Activated B cell treated with CpG ODN at 0.5 μM for 24 hours (primary cell): ENCODE measurements at regions not wholly inside any gene's neighbourhood (a gene's known extent, or its start where the extent isn't known, plus 50 kb on each side); places are given as distances from the start of the nearest gene placed in this dataset.

Experiments used
- ATAC-seq: fragments of 200-7000 bp; cut with Tn5 transposase; one replicate; pipeline ENCODE4 v1.10.0; 2021; ENCODE audit warnings: low read depth, mild to moderate bottlenecking, moderate library complexity
- CTCF ChIA-PET: fragments of 350-600 bp; sonication (Branson Sonifier 250); formaldehyde crosslinking; loops from one replicate; lab custom pipeline; 2021; ENCODE audit warnings: antibody characterized with exemption; lab: Charles Lee
- POLR2A ChIA-PET: fragments of 350-600 bp; sonication (Branson Sonifier 250); formaldehyde crosslinking; loops from one replicate; lab custom pipeline; 2021; ENCODE audit warnings: antibody characterized with exemption; lab: Charles Lee
- DNase-seq: peaks from one replicate; pipeline ENCODE4 v3.0.0; 2022
- H3K27ac Mint-ChIP-seq: one replicate; pipeline ENCODE4 v1.8.0; 2020; ENCODE audit warnings: mixed read lengths
- H3K27me3 Mint-ChIP-seq: one replicate; pipeline ENCODE4 v1.8.0; 2021; ENCODE audit warnings: mixed read lengths
- H3K36me3 Mint-ChIP-seq: one replicate; pipeline ENCODE4 v1.8.0; 2021; ENCODE audit warnings: low read depth, mixed read lengths
- H3K4me1 Mint-ChIP-seq: one replicate; pipeline ENCODE4 v1.8.0; 2021; ENCODE audit warnings: mixed read lengths
- H3K4me3 Mint-ChIP-seq: one replicate; pipeline ENCODE4 v1.8.0; 2020; ENCODE audit warnings: mild to moderate bottlenecking, mixed read lengths
- H3K9me3 Mint-ChIP-seq: one replicate; pipeline ENCODE4 v1.8.0; 2020; ENCODE audit warnings: mixed read lengths
- intact Hi-C: fragments of 100-400 bp; cut with micrococcal nuclease; formaldehyde crosslinking; loops from one replicate; pipeline ENCODE4 v1.15.1; 2024
- TF ChIP-seq, protein P1 (sequence below): fragments of 200-600 bp; IDR thresholded peaks from one replicate; pipeline ENCODE4 v1.8.0; 2022; ENCODE audit warnings: antibody characterized with exemption, mild to moderate bottlenecking

- TF ChIP-seq, protein P1, sequence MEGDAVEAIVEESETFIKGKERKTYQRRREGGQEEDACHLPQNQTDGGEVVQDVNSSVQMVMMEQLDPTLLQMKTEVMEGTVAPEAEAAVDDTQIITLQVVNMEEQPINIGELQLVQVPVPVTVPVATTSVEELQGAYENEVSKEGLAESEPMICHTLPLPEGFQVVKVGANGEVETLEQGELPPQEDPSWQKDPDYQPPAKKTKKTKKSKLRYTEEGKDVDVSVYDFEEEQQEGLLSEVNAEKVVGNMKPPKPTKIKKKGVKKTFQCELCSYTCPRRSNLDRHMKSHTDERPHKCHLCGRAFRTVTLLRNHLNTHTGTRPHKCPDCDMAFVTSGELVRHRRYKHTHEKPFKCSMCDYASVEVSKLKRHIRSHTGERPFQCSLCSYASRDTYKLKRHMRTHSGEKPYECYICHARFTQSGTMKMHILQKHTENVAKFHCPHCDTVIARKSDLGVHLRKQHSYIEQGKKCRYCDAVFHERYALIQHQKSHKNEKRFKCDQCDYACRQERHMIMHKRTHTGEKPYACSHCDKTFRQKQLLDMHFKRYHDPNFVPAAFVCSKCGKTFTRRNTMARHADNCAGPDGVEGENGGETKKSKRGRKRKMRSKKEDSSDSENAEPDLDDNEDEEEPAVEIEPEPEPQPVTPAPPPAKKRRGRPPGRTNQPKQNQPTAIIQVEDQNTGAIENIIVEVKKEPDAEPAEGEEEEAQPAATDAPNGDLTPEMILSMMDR: no peak
- no peaks in the 10 kb centered on the region for H3K36me3 Mint-ChIP-seq
- ATAC-seq: no peak
These were observed 254.3 kb downstream of the RBM43 start for GRCh38 chr2:151007365-151007764.

GRCh38 chr2:151002959-151003600, 258.6 kb downstream of the RBM43 start:
- Mint-ChIP-seq H3K27ac (no peak overlapping the region), H3K4me1 (no peaks in the 10 kb centered on the region), H3K36me3 (no peaks in the 10 kb centered on the region), H3K27me3 (no peaks in the 10 kb centered on the region), H3K4me3 (no peak overlapping the region), H3K9me3 (no peaks in the 10 kb centered on the region)
- no peak for DNase-seq
- ChIA-PET CTCF (no interaction called here), POLR2A (no interaction called here)
- intact Hi-C loops: no loop called here
- no peak for ATAC-seq
- TF ChIP-seq, protein P1: no peak

More at GRCh38 chr2:151007365-151007764, 254.3 kb downstream of the RBM43 start:
- Mint-ChIP-seq H3K4me3 (no peak overlapping the region), H3K9me3 (no peaks in the 10 kb centered on the region), H3K27me3 (peaks cover 3% of the 10 kb centered on the region), H3K27ac (no peak overlapping the region), H3K4me1 (no peaks in the 10 kb centered on the region)
- CTCF ChIA-PET: no interaction called here
- POLR2A ChIA-PET: no interaction called here
- intact Hi-C loops: no loop called here
- DNase-seq: no peak

DNA sequence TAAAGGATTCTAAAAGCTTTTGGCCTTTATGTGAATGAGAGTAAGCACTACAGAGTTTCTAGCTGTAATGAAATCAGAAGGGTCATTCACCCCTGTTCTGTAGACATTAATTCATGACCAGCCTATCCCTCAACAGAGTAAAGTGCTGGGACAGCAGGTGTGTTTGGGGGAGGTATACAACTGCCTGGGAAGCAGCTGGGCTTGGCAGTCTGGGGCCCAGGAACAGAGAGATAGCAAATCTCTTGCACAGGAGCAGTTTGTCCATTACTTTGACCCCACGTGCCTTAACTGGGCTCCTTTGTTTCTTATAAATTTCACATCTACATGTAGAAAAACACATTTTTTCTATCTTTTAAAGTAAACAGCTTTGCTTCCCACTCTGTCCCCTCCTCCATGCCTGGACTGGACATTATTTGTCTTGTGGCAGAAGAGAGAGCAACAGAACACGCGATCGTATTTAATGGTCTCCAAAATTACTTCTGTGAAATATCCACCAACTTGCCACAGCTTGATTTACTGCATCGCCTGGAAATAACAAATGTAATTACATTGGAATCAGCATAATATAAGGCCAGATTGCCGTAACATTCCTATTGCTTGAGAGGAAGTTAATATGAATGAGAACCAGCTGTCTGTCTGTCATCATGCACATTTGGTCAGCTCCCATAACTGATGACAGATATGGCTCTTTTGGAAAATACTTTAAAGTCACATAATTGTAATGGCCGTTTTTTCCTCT, 263.8 kb downstream of the RBM43 start:
- Mint-ChIP-seq H3K4me3 (no peak overlapping the region), H3K27ac (no peak overlapping the region), H3K9me3 (no peaks in the 10 kb centered on the region), H3K36me3 (no peaks in the 10 kb centered on the region), H3K27me3 (no peaks in the 10 kb centered on the region), H3K4me1 (no peaks in the 10 kb centered on the region)
- intact Hi-C loops: no loop called here
- TF ChIP-seq, protein P1: no peak
- ChIA-PET POLR2A (no interaction called here), CTCF (no interaction called here)
- no peak for ATAC-seq
- DNase-seq: no peak

- H3K36me3 Mint-ChIP-seq: no peaks in the 10 kb centered on the region
- ChIA-PET CTCF (no interaction called here), POLR2A (no interaction called here)
- ATAC-seq (no peak), DNase-seq (no peak)
- no peak overlapping the region for H3K4me3 Mint-ChIP-seq
- intact Hi-C loops: no loop called here
- TF ChIP-seq, protein P1: no peak
- H3K27ac Mint-ChIP-seq: no peak overlapping the region
- no peaks in the 10 kb centered on the region for H3K9me3 Mint-ChIP-seq
- no peaks in the 10 kb centered on the region for H3K4me1 Mint-ChIP-seq
- no peaks in the 10 kb centered on the region for H3K27me3 Mint-ChIP-seq
These were observed 264.6 kb downstream of the RBM43 start for GRCh38 chr2:150997066-150997465.

- H3K4me3 Mint-ChIP-seq: no peak overlapping the region
- no peak for ATAC-seq
- H3K27ac Mint-ChIP-seq: no peak overlapping the region
- CTCF ChIA-PET: no interaction called here
- H3K4me1 Mint-ChIP-seq: no peaks in the 10 kb centered on the region
- H3K9me3 Mint-ChIP-seq: peaks cover 11% of the 10 kb centered on the region
- POLR2A ChIA-PET: no interaction called here
- no peak for DNase-seq
- intact Hi-C loops: no loop called here
- H3K27me3 Mint-ChIP-seq: no peaks in the 10 kb centered on the region
- H3K36me3 Mint-ChIP-seq: no peaks in the 10 kb centered on the region
- TF ChIP-seq, protein P1: no peak
These were observed 267.6 kb downstream of the RBM43 start for GRCh38 chr2:150994076-150994475.
